Glutamatergic neuron (in vitro differentiated cells): ENCODE measurements at regions not wholly inside any gene's neighbourhood (a gene's known extent, or its start where the extent isn't known, plus 50 kb on each side); places are given as distances from the start of the nearest gene placed in this dataset.

Experiments used
- DNase-seq: peaks from one replicate; pipeline ENCODE4 v3.0.0; 2022
- H3K27ac Mint-ChIP-seq: one replicate; pipeline ENCODE4 v1.8.0; 2020; ENCODE audit warnings: mild to moderate bottlenecking, mixed read lengths, inconsistent platforms; ENCODE audit not compliant: unreplicated experiment
- H3K27me3 Mint-ChIP-seq: one replicate; pipeline ENCODE4 v1.8.0; 2020; ENCODE audit warnings: mild to moderate bottlenecking, moderate library complexity, mixed read lengths, inconsistent platforms; ENCODE audit not compliant: unreplicated experiment
- H3K36me3 Mint-ChIP-seq: one replicate; pipeline ENCODE4 v1.8.0; 2020; ENCODE audit warnings: mild to moderate bottlenecking, mixed read lengths, inconsistent platforms; ENCODE audit not compliant: unreplicated experiment
- H3K4me1 Mint-ChIP-seq: one replicate; pipeline ENCODE4 v1.8.0; 2020; ENCODE audit warnings: mild to moderate bottlenecking, low read depth, mixed read lengths, inconsistent platforms; ENCODE audit not compliant: unreplicated experiment
- H3K4me3 Mint-ChIP-seq: one replicate; pipeline ENCODE4 v1.8.0; 2020; ENCODE audit warnings: mild to moderate bottlenecking, mixed read lengths, inconsistent platforms; ENCODE audit not compliant: unreplicated experiment
- H3K9me3 Mint-ChIP-seq: one replicate; pipeline ENCODE4 v1.8.0; 2020; ENCODE audit warnings: mild to moderate bottlenecking, moderate library complexity, mixed read lengths, inconsistent platforms; ENCODE audit not compliant: unreplicated experiment
- TF ChIP-seq, protein P1 (sequence below): fragments of 200-600 bp; sonication (generic); IDR thresholded peaks from one replicate; pipeline ENCODE4 v1.5.0; 2021; ENCODE audit not compliant: partially characterized antibody, unreplicated experiment

DNA sequence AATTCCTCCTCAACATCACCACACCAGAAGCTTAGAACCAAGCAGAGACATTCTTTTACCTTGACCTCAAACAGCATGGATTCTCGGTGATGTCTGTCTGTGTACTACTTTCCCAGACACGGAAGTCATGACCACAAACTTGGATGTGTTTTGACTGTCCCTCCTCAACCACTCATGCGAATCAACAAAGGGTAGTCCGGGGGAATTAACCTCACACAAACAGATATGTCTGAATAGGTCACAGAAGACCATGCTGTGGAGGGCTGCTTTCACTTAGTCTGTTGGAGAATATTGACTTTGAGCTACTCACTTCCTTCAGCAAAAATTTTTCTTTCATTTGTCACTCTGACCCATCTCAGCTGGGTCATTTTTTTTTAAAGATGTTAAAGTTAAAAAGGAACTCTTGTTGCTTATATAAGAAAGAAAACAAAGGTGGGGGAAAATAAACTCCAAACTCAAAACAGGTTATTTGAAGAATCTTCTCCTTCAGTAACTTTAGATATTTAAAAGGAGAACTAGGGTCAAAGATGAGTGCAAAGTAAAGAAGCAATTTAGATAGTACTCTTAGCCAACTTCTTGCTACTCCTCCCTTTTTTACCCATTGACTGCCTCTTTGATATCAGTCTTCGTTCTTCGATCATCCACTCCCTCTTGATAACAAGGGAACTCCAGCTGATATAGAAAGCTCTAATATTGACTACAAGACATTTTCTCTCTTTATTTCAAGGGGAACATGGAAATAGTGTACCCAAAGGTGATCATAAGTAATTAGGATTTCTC lies 343.4 kb upstream of the CDH6 start:
- TF ChIP-seq, protein P1, sequence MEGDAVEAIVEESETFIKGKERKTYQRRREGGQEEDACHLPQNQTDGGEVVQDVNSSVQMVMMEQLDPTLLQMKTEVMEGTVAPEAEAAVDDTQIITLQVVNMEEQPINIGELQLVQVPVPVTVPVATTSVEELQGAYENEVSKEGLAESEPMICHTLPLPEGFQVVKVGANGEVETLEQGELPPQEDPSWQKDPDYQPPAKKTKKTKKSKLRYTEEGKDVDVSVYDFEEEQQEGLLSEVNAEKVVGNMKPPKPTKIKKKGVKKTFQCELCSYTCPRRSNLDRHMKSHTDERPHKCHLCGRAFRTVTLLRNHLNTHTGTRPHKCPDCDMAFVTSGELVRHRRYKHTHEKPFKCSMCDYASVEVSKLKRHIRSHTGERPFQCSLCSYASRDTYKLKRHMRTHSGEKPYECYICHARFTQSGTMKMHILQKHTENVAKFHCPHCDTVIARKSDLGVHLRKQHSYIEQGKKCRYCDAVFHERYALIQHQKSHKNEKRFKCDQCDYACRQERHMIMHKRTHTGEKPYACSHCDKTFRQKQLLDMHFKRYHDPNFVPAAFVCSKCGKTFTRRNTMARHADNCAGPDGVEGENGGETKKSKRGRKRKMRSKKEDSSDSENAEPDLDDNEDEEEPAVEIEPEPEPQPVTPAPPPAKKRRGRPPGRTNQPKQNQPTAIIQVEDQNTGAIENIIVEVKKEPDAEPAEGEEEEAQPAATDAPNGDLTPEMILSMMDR, result no peak
- no peaks in the 10 kb centered on the region for H3K36me3 Mint-ChIP-seq
- H3K27me3 Mint-ChIP-seq, result no peaks in the 10 kb centered on the region
- H3K4me1 Mint-ChIP-seq, result peaks cover 2% of the 10 kb centered on the region
- no peak for DNase-seq
- H3K9me3 Mint-ChIP-seq, result no peaks in the 10 kb centered on the region
- H3K4me3 Mint-ChIP-seq, result no peak overlapping the region
- H3K27ac Mint-ChIP-seq, result no peak overlapping the region

DNA sequence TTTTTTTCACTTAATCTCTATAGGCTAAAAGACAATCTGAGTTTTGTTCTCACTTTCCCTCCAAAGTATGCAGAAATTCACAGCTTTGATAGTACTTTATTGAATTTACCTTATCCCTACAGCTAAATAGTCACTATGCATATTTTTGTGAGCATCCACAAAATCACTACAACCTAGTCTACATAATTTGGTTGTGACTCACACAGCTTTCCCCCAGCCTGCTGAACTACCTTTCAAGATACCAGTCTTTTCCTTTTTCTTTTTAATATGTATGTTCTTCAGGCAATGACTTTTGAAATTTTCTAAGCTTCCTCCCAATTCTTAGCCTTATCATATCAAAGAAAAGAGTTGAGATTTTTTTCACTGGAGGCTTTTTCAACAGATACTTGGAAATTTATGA lies 347.3 kb upstream of the CDH6 start:
- H3K4me3 Mint-ChIP-seq, result no peak overlapping the region

DNA sequence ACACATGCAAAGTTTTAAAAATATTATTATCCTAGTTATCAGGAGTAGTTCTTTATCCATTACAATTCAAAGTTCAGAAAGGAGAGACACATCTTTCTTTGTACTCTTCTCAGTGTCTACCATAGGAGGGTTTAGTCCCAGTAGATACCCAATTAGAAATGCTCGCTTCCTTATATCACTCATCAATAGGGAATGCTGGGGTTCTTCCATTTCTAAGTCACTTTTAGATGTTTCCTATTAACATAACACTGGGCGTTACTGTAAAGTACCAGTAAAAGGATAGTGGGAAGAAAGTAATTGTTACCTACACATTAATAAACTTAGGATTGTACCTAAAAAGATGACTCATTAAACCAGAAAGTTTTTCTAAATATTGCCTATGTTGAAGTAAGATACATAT lies 348.3 kb upstream of the CDH6 start:
- no peak overlapping the region for H3K27ac Mint-ChIP-seq
- no peak for DNase-seq
- H3K4me3 Mint-ChIP-seq, result no peak overlapping the region
- H3K27me3 Mint-ChIP-seq, result peaks cover 5% of the 10 kb centered on the region
- peaks cover 14% of the 10 kb centered on the region for H3K4me1 Mint-ChIP-seq
- TF ChIP-seq, protein P1, result no peak
- no peaks in the 10 kb centered on the region for H3K9me3 Mint-ChIP-seq
- H3K36me3 Mint-ChIP-seq, result no peaks in the 10 kb centered on the region

More for the DNA sequence above, 347.3 kb upstream of the CDH6 start:
- Mint-ChIP-seq H3K9me3 (no peaks in the 10 kb centered on the region), H3K27me3 (peaks cover 1% of the 10 kb centered on the region), H3K36me3 (no peaks in the 10 kb centered on the region), H3K27ac (no peak overlapping the region), H3K4me1 (peaks cover 14% of the 10 kb centered on the region)
- TF ChIP-seq, protein P1, result no peak
- no peak for DNase-seq

DNA sequence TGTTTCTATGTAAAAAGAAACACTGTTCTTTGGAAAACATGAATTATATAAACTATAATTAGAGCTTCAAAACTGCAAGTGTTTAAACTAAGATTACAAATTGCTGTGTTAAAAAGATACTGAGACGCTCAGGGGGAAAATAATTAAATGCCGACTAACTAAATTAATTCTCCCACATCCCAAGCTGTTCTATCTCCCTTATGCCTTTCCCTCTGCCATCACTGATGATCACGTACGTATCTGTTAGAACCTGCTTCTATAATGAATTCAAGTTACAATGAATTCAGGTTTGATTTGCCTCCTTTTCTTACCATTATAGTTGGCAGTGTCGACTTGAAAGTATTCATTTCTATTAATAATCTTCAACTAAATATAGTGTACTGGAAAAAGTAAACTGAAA lies 349.9 kb upstream of the CDH6 start:
- H3K27ac Mint-ChIP-seq, result no peak overlapping the region
- no peak for DNase-seq
- TF ChIP-seq, protein P1, result no peak
- H3K27me3 Mint-ChIP-seq, result peaks cover 5% of the 10 kb centered on the region
- peaks cover 13% of the 10 kb centered on the region for H3K4me1 Mint-ChIP-seq
- H3K36me3 Mint-ChIP-seq, result no peaks in the 10 kb centered on the region
- H3K4me3 Mint-ChIP-seq, result no peak overlapping the region
- no peaks in the 10 kb centered on the region for H3K9me3 Mint-ChIP-seq

DNA sequence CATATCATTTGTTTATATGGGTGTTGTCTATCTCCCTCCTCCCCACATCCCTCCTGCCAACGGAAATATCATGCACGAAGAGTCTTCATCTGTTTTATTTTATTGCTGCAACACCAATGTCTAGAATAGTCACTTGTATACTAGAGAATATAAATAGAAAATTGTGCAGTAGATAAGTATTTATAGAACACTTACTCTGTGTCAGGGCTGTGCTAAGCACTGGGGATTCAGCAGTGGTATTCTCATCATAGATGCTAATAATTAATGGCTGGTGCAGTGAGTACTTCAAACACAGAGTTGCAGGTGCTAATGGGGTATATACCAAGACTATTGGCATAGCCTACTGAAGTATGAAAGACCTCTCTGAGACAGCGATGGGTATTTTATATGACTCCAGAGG lies 353.5 kb upstream of the CDH6 start:
- no peaks in the 10 kb centered on the region for H3K36me3 Mint-ChIP-seq

More for the DNA sequence above, 353.5 kb upstream of the CDH6 start:
- TF ChIP-seq, protein P1, result no peak
- H3K4me1 Mint-ChIP-seq, result peaks cover 13% of the 10 kb centered on the region
- H3K9me3 Mint-ChIP-seq, result peaks cover 2% of the 10 kb centered on the region
- H3K27ac Mint-ChIP-seq, result no peak overlapping the region
- no peak for DNase-seq
- peaks cover 5% of the 10 kb centered on the region for H3K27me3 Mint-ChIP-seq
- H3K4me3 Mint-ChIP-seq, result no peak overlapping the region
